Cardiac muscle cell (in vitro differentiated cells and primary cell): ENCODE measurements at regions not wholly inside any gene's neighbourhood (a gene's known extent, or its start where the extent isn't known, plus 50 kb on each side); places are given as distances from the start of the nearest gene placed in this dataset.

Experiments
- DNase-seq, 2 donors: peaks; one replicate each; pipeline versions ENCODE4 v3.0.0 to v3.0.0-alpha.2; 2010 to 2017; ENCODE audit warnings: low read depth in 1 of 2, low spot score in 1 of 2
- H3K27ac ChIP-seq: fragments of 200-600 bp; sonication (generic); 2 replicates; pipeline ENCODE4 v1.5.1; 2016
- H3K27me3 ChIP-seq: fragments of 200-600 bp; sonication (generic); 2 replicates; pipeline ENCODE4 v1.6.0; 2016; ENCODE audit warnings: control low read depth
- H3K36me3 ChIP-seq: fragments of 200-600 bp; sonication (generic); 2 replicates; pipeline ENCODE4 v1.5.1; 2016; ENCODE audit warnings: control low read depth
- H3K4me1 ChIP-seq: fragments of 200-600 bp; sonication (generic); 2 replicates; pipeline ENCODE4 v1.8.1; 2017; ENCODE audit warnings: low read depth, mild to moderate bottlenecking, mixed run types
- H3K4me3 ChIP-seq: fragments of 200-600 bp; sonication (generic); 2 replicates; pipeline ENCODE4 v1.5.1; 2016; ENCODE audit warnings: mild to moderate bottlenecking
- H3K9me3 ChIP-seq: fragments of 200-600 bp; sonication (generic); 2 replicates; pipeline ENCODE4 v1.5.1; 2017; ENCODE audit warnings: low read depth, mild to moderate bottlenecking, control low read depth
- CTCF ChIP-seq: IDR thresholded peaks from 2 replicates; pipeline ENCODE4 v1.5.1; 2012; ENCODE audit warnings: low read depth, mild to moderate bottlenecking, low read length

GRCh38 chr11:62073061-62073460 is 50.8 kb upstream of the INCENP start:
- no peak overlapping the region for H3K4me3 ChIP-seq
- no peaks in the 10 kb centered on the region for H3K9me3 ChIP-seq
- H3K27ac ChIP-seq, result no peak overlapping the region
- H3K4me1 ChIP-seq, result peaks cover 5% of the 10 kb centered on the region
- no peak for DNase-seq
- no peaks in the 10 kb centered on the region for H3K36me3 ChIP-seq
- TF ChIP-seq CTCF, result no peak
- H3K27me3 ChIP-seq, result no peaks in the 10 kb centered on the region

GRCh38 chr11:62071408-62071807 is 52.4 kb upstream of the INCENP start:
- DNase-seq, result no peak
- H3K9me3 ChIP-seq, result no peaks in the 10 kb centered on the region
- H3K27me3 ChIP-seq, result no peaks in the 10 kb centered on the region
- H3K27ac ChIP-seq, result no peak overlapping the region
- H3K4me3 ChIP-seq, result no peak overlapping the region
- H3K4me1 ChIP-seq, result peaks cover 5% of the 10 kb centered on the region
- no peaks in the 10 kb centered on the region for H3K36me3 ChIP-seq
- no peak for TF ChIP-seq CTCF

GRCh38 chr11:62069986-62070919 is 53.6 kb upstream of the INCENP start:
- peak overlapping the region; percentile 19 for H3K27ac ChIP-seq
- peaks cover 5% of the 10 kb centered on the region for H3K4me1 ChIP-seq
- H3K9me3 ChIP-seq, result no peaks in the 10 kb centered on the region
- H3K36me3 ChIP-seq, result no peaks in the 10 kb centered on the region
- H3K27me3 ChIP-seq, result no peaks in the 10 kb centered on the region
- no peak overlapping the region for H3K4me3 ChIP-seq
- no peak for TF ChIP-seq CTCF
- peak in 1 of 2 donors; percentile 40 for DNase-seq

GRCh38 chr11:62069374-62069773 is 54.4 kb upstream of the INCENP start:
- DNase-seq, result no peak
- no peak for TF ChIP-seq CTCF

GRCh38 chr11:62068730-62069129 is 55.1 kb upstream of the INCENP start:
- TF ChIP-seq CTCF, result no peak
- H3K27me3 ChIP-seq, result no peaks in the 10 kb centered on the region
- no peaks in the 10 kb centered on the region for H3K9me3 ChIP-seq
- H3K4me1 ChIP-seq, result peaks cover 5% of the 10 kb centered on the region
- no peak overlapping the region for H3K27ac ChIP-seq
- DNase-seq, result no peak
- H3K4me3 ChIP-seq, result no peak overlapping the region
- H3K36me3 ChIP-seq, result no peaks in the 10 kb centered on the region

More at GRCh38 chr11:62069374-62069773, 54.4 kb upstream of the INCENP start:
- H3K27ac ChIP-seq, result peak overlapping the region; percentile 19
- no peaks in the 10 kb centered on the region for H3K27me3 ChIP-seq
- H3K4me1 ChIP-seq, result peaks cover 5% of the 10 kb centered on the region
- H3K36me3 ChIP-seq, result no peaks in the 10 kb centered on the region
- H3K9me3 ChIP-seq, result no peaks in the 10 kb centered on the region
- H3K4me3 ChIP-seq, result no peak overlapping the region
